H1 (cell line): ENCODE measurements at regions not wholly inside any gene's neighbourhood (a gene's known extent, or its start where the extent isn't known, plus 50 kb on each side); places are given as distances from the start of the nearest gene placed in this dataset.
"Not testable (repeated sequence)": the region's sequence is repeated elsewhere in the genome, so short reads cannot be mapped to it uniquely, and the experiment has no call there.

Source experiments
- CTCF ChIA-PET: fragments of 300-600 bp; sonication (Branson Sonifier 250); formaldehyde crosslinking; loops from one replicate; lab custom pipeline; 2021; ENCODE audit not compliant: partially characterized antibody; lab: Charles Lee
- POLR2A ChIA-PET: fragments of 300-600 bp; sonication (Branson Sonifier 250); formaldehyde crosslinking; loops from one replicate; lab custom pipeline; 2021; ENCODE audit warnings: inconsistent platforms; ENCODE audit not compliant: partially characterized antibody; lab: Charles Lee
- DNase-seq, 2 experiments: peaks; one replicate each; pipeline versions ENCODE4 v3.0.0 to v3.0.0-alpha.2; 2010 to 2022; ENCODE audit warnings: low spot score in 2 of 2, low read depth in 1 of 2, mixed read lengths in 1 of 2
- FAIRE-seq: peaks from 2 replicates; lab custom pipeline; 2011; peaks lifted over from hg19 to GRCh38; lab: Jason Lieb, UNC
- H2AFZ ChIP-seq: 2 replicates; pipeline ENCODE4 v1.8.1; 2012; ENCODE audit warnings: low read length, inconsistent platforms
- H2AK5ac ChIP-seq: 2 replicates; pipeline ENCODE4 v1.6.1; 2013; ENCODE audit warnings: low read depth, low read length
- H2BK120ac ChIP-seq: replicated peaks from 2 replicates; pipeline ENCODE3; 2013; ENCODE audit warnings: low read depth, low read length, inconsistent platforms
- H2BK12ac ChIP-seq: 2 replicates; pipeline ENCODE4 v1.6.1; 2013; ENCODE audit warnings: low read depth, low read length
- H2BK15ac ChIP-seq: 2 replicates; pipeline ENCODE4 v1.6.1; 2013; ENCODE audit warnings: low read length
- H2BK20ac ChIP-seq: 2 replicates; pipeline ENCODE4 v1.6.1; 2013; ENCODE audit warnings: low read length
- H2BK5ac ChIP-seq: 2 replicates; pipeline ENCODE4 v1.6.1; 2013; ENCODE audit warnings: low read depth, low read length
- H3K14ac ChIP-seq: 2 replicates; pipeline ENCODE4 v1.6.1; 2013; ENCODE audit warnings: inconsistent platforms; ENCODE audit not compliant: insufficient read length
- H3K18ac ChIP-seq: 2 replicates; pipeline ENCODE4 v1.6.1; 2013; ENCODE audit warnings: low read length; ENCODE audit errors: extremely low read depth
- H3K23ac ChIP-seq: 2 replicates; pipeline ENCODE4 v1.6.1; 2013; ENCODE audit warnings: inconsistent platforms; ENCODE audit not compliant: insufficient read length
- H3K23me2 ChIP-seq: 2 replicates; pipeline ENCODE4 v1.6.1; 2013; ENCODE audit warnings: low read depth, low read length
- H3K27ac ChIP-seq: 2 replicates; pipeline ENCODE4 v1.6.1; 2011; ENCODE audit warnings: low read depth, low read length, inconsistent platforms
- H3K27me3 ChIP-seq, 4 experiments: replicated peaks in 1 of 4; 1 replicate in 1 of 4; 2 replicates in 3 of 4; pipeline versions ENCODE4 v1.6.1 to v1.8.1; 2011 to 2013; ENCODE audit warnings: low read length in 3 of 4, mild to moderate bottlenecking in 3 of 4, inconsistent platforms in 2 of 4, mixed read lengths in 2 of 4, moderate library complexity in 1 of 4; ENCODE audit not compliant: control insufficient read depth in 3 of 4, insufficient read depth in 3 of 4; ENCODE audit errors: extremely low read depth in 1 of 4
- H3K36me3 ChIP-seq, 4 experiments: 2 replicates each; pipeline versions ENCODE4 v1.6.1 to v1.8.1; 2011 to 2013; ENCODE audit warnings: mild to moderate bottlenecking in 4 of 4, low read length in 3 of 4, moderate library complexity in 2 of 4, control low read depth in 1 of 4, inconsistent platforms in 1 of 4; ENCODE audit not compliant: insufficient read depth in 4 of 4, control insufficient read depth in 2 of 4
- H3K4ac ChIP-seq: replicated peaks from 2 replicates; pipeline ENCODE3; 2013; ENCODE audit warnings: low read length, low read depth, mixed read lengths, inconsistent platforms; ENCODE audit not compliant: insufficient read length
- H3K4me1 ChIP-seq, 4 experiments: replicated peaks in 1 of 4; 1 replicate in 1 of 4; 2 replicates in 3 of 4; pipeline versions ENCODE4 v1.6.1 to v1.8.1; 2011 to 2013; ENCODE audit warnings: low read length in 3 of 4, inconsistent platforms in 2 of 4, mixed read lengths in 1 of 4; ENCODE audit not compliant: insufficient read depth in 4 of 4, control insufficient read depth in 3 of 4
- H3K4me2 ChIP-seq, 2 experiments: 2 replicates each; pipeline versions ENCODE4 v1.6.1 to v1.8.1; 2011 to 2013; ENCODE audit warnings: low read depth in 2 of 2, low read length in 2 of 2, control low read depth in 1 of 2, inconsistent platforms in 1 of 2, mild to moderate bottlenecking in 1 of 2; ENCODE audit not compliant: insufficient read depth in 1 of 2
- H3K4me3 ChIP-seq, 4 experiments: fragments of 200-600, 300-600 bp in 1 of 4; sonication (generic), shearing (Covaris generic), sonication (Bioruptor Twin) in 1 of 4; 2 replicates each; pipeline versions ENCODE4 v1.5.1 to v1.8.1; 2011 to 2016; ENCODE audit warnings: low read length in 4 of 4, low read depth in 3 of 4, control low read depth in 2 of 4, inconsistent platforms in 2 of 4, mild to moderate bottlenecking in 2 of 4, mixed read lengths in 1 of 4, moderate library complexity in 1 of 4; ENCODE audit not compliant: insufficient read depth in 2 of 4; ENCODE audit errors: extremely low read depth in 1 of 4
- H3K56ac ChIP-seq: replicated peaks from 2 replicates; pipeline ENCODE3; 2013; ENCODE audit warnings: low read depth, mild to moderate bottlenecking, mixed read lengths, low read length, inconsistent platforms; ENCODE audit not compliant: insufficient read length
- H3K79me1 ChIP-seq: 2 replicates; pipeline ENCODE4 v1.6.1; 2013; ENCODE audit warnings: low read depth, low read length, control low read depth
- H3K79me2 ChIP-seq, 2 experiments: 2 replicates each; pipeline versions ENCODE4 v1.6.1 to v1.8.1; 2012 to 2013; ENCODE audit warnings: low read length in 2 of 2, mild to moderate bottlenecking in 2 of 2, inconsistent platforms in 1 of 2; ENCODE audit not compliant: insufficient read depth in 2 of 2, control insufficient read depth in 1 of 2
- H3K9ac ChIP-seq, 4 experiments: replicated peaks in 1 of 4; 1 replicate in 1 of 4; 2 replicates in 3 of 4; pipeline versions ENCODE4 v1.6.1 to v1.8.1; 2011 to 2013; ENCODE audit warnings: low read depth in 3 of 4, low read length in 3 of 4, control low read depth in 2 of 4, mild to moderate bottlenecking in 2 of 4, moderate library complexity in 2 of 4, inconsistent platforms in 1 of 4; ENCODE audit errors: extremely low read depth in 1 of 4
- H3K9me3 ChIP-seq, 2 experiments: 2 replicates each; pipeline versions ENCODE4 v1.6.1 to v1.8.1; 2012 to 2013; ENCODE audit warnings: mild to moderate bottlenecking in 2 of 2, moderate library complexity in 2 of 2, control low read depth in 1 of 2, inconsistent platforms in 1 of 2, low read depth in 1 of 2, low read length in 1 of 2, mixed read lengths in 1 of 2; ENCODE audit not compliant: insufficient read depth in 2 of 2
- H4K20me1 ChIP-seq, 2 experiments: replicated peaks in 1 of 2; 2 replicates each; pipeline versions ENCODE3 to v1.8.1; 2011 to 2013; ENCODE audit warnings: inconsistent platforms in 2 of 2, low read length in 2 of 2, mild to moderate bottlenecking in 1 of 2; ENCODE audit not compliant: insufficient read depth in 2 of 2, control insufficient read depth in 1 of 2
- H4K5ac ChIP-seq: 2 replicates; pipeline ENCODE4 v1.6.1; 2013; ENCODE audit warnings: low read length, low read depth, mixed read lengths, inconsistent platforms; ENCODE audit not compliant: insufficient read length
- H4K8ac ChIP-seq: 2 replicates; pipeline ENCODE4 v1.8.0; 2013; ENCODE audit warnings: mild to moderate bottlenecking, moderate library complexity, low read length, inconsistent platforms; ENCODE audit not compliant: insufficient read depth; ENCODE audit errors: extremely low read depth
- H4K91ac ChIP-seq: replicated peaks from 2 replicates; pipeline ENCODE3; 2013; ENCODE audit warnings: low read length, mixed read lengths, inconsistent platforms; ENCODE audit not compliant: insufficient read length
- WGBS, 2 experiments: shearing (Covaris generic) in 1 of 2; methylation state at CpG; one replicate each; pipeline versions ENCODE4 v1.1.6 to v1.1.7; 2013 to 2015; ENCODE audit warnings: low lambda C conversion rate in 2 of 2, mixed read lengths in 2 of 2, inconsistent platforms in 1 of 2, low coverage in 1 of 2, missing lambda C conversion rate in 1 of 2; ENCODE audit not compliant: insufficient replicate concordance in 2 of 2, insufficient coverage in 1 of 2, insufficient read length in 1 of 2; ENCODE audit errors: extremely low coverage in 1 of 2, missing lambda C conversion rate in 1 of 2; 5-methylcytosine and 5-hydroxymethylcytosine counted together

GRCh38 chr5:163336074-163336473, 101.3 kb upstream of the CCNG1 start:
- DNase-seq, FAIRE-seq, H3K27me3 ChIP-seq: not testable (repeated sequence)

More at GRCh38 chr5:163336074-163336473, 101.3 kb upstream of the CCNG1 start:
- H3K23ac ChIP-seq, H2BK5ac ChIP-seq, H3K4me1 ChIP-seq, H3K27ac ChIP-seq, H3K79me2 ChIP-seq, H3K9ac ChIP-seq, POLR2A ChIA-PET, H2BK15ac ChIP-seq, H3K4ac ChIP-seq, H3K79me1 ChIP-seq, H3K14ac ChIP-seq, H4K20me1 ChIP-seq, H3K4me2 ChIP-seq, H2AFZ ChIP-seq, H2BK120ac ChIP-seq, H4K5ac ChIP-seq, H3K9me3 ChIP-seq, H4K91ac ChIP-seq, H2BK20ac ChIP-seq, H4K8ac ChIP-seq, H2AK5ac ChIP-seq, H3K56ac ChIP-seq, H3K4me3 ChIP-seq, H3K18ac ChIP-seq, H3K36me3 ChIP-seq, H2BK12ac ChIP-seq, CTCF ChIA-PET, H3K23me2 ChIP-seq: not testable (repeated sequence)
- WGBS, 2 experiments: 80% methylated on average over 5 of the region's 5 CpGs; no CpG with 5 or more reads in 1 of the 2 experiments
